GM21576 (cell line): ENCODE measurements at regions not wholly inside any gene's neighbourhood (a gene's known extent, or its start where the extent isn't known, plus 50 kb on each side); places are given as distances from the start of the nearest gene placed in this dataset.
"Not testable (repeated sequence)": the region's sequence is repeated elsewhere in the genome, so short reads cannot be mapped to it uniquely, and the experiment has no call there.

Experiments
- ATAC-seq: cut with Tn5 transposase; IDR thresholded peaks from one replicate; pipeline ENCODE4 v1.9.1; 2021; ENCODE audit warnings: mild to moderate bottlenecking, moderate library complexity; ENCODE audit not compliant: unreplicated experiment

DNA sequence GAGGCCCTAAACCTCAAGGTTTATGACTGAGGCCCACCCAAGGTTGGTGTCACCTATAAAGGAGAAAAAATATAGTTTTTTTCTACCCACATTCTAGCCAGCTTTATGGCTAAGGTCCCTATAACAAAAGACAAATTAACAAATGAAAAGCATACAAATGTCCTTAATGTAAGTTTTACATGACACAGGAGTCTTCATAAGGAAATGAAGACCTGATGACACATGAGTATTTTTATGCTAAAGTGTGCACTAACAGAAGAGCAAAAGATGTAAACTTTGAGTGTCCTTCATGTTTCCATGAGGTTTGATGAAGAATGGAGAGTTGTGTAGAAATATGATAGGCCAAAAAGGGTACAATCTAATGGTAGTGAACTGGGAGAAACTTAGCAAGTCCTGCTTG, 114.7 kb upstream of the INTU start:
- ATAC-seq, result no peak

DNA sequence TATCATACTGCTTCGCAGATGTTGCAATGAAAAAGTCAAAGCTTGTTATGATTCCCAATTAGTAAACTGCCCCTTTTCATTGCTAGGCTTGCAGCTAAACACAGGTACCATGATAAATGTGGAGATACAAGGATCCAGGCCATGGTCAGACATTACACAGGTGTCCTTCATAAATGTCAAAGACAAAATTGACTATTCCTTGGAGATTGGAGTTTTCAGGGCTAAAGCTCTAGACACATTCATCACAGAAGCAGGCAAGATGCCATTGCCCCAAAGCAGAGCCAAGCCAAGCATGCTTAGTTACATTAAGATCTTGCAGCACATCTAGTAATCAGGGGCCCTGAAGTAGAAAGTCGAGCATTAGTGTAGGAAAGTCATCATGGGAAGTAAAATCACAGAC, 111.3 kb upstream of the INTU start:
- ATAC-seq, result no peak

DNA sequence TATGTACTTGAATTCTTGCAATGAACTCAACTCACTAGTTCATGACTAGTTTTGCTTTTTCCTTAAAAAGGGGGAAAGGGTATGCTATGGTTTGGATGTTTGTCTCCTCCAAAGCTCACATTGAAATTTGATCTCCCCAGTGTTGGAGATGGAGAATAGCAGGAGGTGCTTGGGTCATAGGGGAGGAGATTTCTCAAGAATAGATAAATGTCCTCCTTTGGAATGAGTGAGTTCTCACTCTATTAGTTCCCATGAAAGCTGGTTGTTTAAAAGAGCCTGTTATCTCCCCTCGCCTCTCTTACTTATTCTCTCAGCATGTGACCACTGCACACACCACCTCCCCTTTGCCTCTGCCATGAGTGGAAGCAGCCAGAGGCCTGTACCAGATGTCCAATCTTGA, 109.4 kb upstream of the INTU start:
- no peak for ATAC-seq

DNA sequence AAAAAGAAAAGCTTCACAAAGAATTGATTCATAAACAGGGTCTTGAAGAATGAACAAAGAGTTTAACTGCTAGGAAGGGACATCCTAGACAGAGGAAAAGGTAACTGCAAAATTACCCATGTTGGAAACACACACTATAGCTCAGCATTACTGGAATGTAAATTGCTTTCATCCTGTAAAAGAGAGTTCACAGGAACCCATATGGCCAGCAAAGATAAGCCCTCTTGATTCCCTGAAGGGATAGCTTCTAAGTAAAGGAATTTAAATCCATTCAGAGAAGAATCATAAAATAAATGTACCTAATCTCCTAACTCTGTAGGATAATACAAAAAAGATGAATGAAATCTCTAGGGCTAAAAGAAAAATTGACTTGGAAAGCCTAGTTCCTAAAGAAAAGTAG, 107.1 kb upstream of the INTU start:
- ATAC-seq, result no peak

DNA sequence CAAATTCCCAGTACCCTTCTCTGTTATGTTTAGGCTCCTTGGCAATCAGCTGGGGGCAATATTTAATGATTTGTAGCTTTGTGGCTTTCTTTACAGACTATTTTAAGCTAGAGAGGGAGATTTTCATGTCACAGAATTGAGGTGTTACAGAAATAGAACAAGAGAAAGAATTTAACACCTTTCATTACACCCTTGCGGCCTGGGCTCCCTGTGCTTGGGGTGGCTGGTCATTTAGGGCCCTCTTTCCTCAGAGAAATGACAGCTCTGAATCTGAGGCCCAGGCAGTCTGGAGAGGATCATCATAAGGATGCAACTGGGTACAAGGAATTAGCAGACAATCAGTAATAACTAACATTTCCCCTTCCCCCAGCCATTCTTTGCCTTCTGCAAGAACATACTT, 104.5 kb upstream of the INTU start:
- ATAC-seq, result no peak

DNA sequence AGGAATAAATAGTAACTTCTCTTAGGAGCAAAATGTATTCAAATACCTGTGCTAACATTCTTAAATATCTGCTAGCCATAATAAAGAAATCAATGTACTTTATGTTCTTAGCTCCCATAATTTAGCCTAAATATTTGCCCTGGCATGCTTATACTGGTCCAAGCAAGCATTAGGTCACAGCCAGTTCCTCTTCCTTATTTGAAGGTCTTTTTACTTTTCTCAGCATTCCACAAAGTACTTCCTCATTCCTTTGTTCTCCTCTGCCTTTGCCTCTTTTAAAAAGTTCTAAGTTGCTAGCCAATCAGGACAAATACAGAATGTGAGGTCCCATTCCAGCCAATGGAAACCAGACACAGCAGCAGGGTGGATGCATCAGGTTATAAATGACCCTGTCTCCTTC, 102.9 kb upstream of the INTU start:
- ATAC-seq, result not testable (repeated sequence)

DNA sequence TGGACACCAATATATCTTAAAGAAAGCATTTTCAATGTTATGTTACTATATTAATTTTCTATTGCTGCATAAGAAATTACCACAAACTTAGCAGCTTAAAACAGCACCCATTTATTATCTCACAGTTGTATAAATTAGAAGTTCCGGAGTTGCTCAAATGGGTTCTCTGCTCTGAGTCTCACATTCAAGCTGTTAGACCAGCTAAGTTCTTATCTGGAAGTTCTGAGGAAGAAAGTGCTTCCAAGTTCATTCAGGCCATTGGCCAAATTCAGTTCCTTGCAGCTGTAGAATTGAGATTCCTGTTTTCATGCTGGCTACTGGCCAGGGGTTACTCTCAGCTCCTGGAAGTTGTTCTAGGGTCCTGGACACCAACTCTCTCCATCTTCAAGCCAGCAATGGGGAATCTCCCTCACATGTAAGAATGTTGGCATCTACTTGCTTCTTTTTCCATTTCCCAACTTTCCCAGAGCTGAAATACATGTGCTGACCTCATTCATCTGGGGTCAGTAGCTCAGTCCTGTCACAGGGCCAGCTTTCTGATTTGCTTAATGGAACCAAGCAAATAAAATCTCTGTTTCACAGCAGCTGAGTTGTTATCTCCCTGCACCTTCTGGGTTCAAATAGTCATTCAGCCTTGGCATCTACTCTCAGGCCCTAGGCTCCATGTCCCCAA, 99.6 kb upstream of the INTU start:
- no peak for ATAC-seq

DNA sequence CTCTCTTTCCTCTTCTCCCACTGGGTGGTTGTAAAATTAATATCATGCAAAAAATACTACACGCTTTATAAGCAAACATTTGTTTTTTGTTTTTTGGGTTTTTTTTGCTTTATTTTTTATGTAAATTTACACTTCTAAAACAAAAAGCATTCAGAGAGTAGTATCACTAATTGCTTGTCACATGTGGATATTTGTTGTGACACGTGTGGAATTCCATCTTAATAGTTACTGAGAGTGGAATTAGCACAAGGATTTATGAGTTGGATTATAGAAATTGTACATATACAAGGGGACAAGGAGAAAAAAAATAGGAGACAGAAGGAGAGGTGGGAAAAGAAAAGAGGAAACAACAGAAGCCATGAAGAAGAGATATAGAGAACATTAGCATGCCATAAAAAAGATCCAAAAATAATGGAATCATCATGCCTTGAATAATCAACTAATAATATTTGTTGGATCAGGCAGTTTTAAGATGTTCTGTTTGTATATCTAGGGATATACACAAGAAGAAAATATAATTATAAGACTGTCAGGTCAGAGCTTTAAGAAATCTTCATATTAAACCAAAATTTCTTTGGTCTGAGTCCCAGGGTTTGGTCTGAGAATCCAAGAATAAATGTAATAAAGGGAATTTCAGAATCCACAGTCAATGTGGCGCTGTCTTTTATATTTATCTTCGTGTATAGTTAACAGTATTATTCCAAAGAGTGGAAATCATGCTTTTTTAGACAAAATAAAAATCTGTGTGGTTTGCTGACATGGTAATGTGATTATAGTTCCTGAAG, 98.5 kb upstream of the INTU start:
- ATAC-seq, result no peak

DNA sequence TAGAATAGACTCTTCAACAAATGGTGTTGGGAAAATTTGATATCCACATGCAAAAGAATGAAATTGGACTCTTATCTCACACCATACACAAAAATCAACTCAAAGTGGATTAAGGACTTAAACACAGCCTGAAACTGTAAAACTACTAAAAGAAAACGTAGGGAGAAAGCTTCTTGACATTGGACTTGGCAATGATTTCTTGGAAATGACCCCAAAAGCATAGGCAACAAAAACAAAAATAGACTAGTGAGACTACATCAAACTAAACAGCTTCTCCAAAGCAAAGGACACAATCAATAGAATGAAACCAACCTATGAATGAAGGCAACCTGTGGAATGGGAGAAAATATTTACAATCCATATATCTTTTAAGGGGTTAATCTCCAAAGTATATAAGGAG, 94.7 kb upstream of the INTU start:
- ATAC-seq, result no peak

DNA sequence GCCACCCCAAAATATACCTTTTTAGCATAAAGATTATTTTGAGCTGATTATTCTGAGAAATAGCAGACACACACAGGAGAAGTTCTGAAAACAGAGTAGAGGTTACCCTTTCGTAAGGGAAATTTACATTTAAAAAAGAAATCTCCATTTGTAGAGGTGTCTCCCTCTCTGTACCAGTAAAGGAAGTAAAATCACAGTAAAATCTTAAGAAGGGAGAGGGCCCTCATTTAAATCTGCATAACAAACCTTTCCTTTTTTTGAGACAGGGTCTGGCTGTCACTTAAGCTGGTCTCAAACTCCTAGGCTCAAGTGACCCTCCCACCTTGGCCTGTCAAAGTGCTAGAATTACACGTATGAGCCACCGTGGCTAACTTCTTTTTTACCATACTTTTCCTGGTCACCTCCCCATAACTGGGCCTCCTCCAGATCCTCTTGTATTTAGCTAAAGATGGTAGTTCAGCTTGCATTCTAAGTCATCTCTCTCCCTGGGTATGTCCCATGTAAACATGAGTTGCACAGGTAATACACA, 92.2 kb upstream of the INTU start:
- no peak for ATAC-seq

DNA sequence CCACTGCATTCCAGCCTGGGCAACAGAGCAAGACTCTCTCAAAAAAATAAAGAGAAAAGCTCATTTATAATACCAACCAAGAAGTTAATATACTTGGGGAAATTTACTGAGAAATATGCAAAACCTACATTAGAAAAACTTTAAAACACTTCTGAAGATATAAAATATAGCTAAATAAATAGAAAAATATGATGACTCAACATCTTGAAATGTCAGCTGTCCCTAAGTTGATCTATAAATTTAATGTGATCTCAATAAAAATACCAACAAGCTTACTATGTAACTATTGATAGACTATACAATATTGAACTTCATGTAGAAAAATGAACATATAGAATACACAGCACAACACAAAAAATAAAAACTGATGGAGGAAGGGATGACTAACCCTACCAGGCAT, 87.5 kb upstream of the INTU start:
- no peak for ATAC-seq

DNA sequence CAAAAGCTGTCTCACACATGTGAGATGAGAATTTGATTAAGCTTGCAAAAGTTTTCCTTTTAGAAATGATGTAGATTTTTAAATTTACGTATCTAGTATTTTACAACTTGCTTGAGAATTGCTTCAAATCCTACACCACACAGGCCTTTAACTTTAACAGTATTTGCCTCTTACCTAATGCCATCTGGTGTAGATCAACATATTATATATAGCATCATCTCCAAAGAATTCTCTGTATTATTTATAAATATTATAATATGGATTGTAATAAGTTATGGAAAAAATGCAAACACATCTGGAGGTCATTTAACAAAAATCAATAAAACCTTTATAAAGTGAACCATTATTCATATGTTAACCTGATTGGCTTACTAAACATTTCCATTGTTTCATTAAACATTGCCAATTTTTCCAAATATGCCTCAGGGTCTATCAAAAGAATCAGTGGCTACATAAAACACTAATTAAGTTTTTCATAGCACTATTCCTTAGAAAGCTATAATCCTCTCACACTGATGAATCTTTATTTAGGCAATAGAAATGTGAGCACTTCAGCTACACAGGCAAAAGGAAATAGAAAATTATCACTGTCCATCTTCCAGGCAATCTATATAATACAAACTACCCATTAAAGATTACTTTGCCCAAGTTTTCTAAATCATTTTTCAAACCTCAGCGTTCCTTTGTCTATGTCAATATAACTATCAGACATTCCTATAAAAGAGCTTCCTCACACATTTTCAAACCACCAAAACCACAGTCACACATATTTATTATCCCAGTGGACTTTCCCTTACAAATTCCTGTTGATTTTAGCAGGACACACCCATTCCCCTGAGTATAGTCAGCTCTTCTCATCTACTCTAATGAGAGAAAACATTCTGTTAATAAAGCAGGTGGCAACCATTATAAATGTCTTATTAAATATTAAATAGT, 83.5 kb upstream of the INTU start:
- no peak for ATAC-seq

DNA sequence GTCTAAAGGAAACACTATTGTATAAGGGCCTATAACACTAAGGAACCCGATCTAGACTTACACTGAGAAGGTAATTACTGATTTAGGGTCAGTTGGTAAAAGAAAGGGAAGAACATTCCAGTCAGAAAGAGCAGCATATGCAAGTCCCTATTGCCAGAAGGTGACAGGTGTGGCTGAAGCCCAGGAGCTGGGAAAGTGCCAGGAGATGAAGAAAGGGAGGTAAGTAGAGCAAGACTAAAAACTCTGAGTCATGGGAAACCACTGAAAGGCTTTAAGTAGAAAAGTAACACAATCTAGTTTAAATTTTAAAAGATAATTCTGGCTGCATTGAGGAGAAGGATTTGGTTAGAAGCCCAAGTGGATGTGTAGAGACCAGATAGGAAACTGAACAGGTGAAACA, 77.7 kb upstream of the INTU start:
- ATAC-seq, result no peak

DNA sequence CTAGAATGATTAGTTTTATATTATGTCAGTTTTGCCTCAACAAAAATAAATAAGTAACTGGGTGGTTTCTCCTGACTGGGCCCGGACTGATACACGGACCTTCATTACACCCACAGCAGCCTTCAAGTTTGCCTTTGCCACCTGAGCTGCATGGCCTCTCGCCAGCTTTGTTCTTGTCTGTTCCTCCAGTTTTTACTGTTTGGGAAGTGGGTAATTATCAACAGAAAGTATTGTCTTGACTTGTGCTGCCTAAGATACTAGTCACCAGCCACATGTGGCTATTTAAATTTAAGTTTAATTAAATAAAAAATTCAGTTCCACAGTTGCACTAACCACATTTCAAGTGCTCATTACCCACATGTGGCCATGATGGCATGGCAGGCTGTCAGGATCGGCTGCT, 74.7 kb upstream of the INTU start:
- no peak for ATAC-seq

DNA sequence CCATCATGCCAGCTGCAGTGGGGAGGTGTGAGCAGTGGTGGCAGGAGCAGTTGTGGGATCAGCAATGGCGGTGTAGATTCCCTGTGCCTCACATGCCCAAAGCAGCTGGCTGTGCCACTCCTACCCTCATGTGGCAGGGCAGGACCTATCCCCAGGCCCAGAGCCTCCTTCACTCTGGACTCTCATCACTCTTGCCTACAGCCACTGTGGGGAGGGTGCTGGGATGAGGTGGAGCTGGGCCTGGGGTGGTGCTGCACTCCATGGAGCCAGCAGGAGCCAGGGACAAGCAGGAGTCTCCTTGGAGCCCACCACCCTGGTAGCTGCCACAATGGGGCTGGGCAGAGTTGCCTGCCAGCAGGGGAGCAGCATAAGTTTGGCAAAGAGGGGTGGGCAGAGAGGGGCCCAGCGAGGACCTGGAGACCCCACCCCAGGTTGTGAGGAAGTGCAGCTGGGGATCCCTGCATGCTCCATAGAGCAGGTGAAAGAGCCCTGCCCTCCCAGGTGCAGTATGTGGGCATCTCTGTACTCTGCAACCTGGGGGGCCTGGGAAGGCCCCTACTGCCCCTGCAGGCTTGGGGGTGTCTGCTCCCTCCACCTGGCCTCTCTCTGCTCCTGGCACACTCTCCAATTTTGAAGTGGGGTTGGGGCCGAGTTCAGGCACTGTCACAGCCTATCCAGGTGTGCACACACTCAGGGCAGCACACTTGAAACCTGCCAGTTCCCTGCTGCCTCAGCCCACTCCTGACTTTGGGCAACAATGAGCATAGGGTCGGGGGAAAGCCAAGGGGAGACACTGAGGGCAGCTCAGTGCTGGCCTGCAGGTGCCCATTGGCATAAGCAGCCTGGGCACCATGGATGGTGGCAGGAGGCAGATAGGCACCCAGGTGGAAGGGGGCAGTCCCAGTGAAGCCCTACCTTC, 74.0 kb upstream of the INTU start:
- ATAC-seq, result no peak

DNA sequence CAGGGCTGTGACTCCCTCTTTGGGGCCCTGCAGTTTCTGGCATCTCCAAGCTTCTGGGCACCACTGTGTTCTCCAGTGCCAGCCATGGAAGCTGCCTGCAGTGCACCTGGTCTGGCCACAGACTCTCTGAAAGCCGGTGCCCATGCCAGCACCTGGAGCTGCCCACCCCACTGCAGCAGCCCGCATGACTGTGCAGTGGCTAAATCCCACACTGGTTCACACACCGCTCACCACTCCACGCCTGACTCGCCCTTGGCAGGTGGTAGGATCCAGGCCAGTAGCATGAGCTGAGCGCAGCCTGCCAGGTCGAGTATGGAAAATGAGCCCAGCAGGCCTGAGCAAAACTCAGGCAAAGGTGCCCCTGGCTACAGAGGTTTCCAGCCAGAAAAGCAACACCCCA, 72.8 kb upstream of the INTU start:
- no peak for ATAC-seq

DNA sequence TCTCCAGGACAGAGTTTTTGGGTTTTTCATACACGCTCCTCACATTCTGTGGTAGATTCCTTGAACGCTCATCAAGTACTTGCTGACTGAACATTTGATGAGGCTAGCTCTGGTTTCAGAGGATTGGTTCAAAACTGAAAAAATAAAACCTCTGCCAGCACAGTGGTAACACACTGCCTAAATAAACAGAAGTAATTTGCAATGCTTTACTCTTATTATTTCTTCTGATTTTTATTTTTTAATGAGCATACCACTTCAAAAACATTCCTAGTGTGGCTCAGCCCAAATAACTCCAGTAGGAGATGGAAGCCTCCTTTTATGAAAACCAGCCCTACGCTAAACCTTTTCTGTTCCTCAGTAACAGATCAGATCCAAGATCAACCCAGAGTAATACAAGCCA, 72.0 kb upstream of the INTU start:
- ATAC-seq, result no peak

DNA sequence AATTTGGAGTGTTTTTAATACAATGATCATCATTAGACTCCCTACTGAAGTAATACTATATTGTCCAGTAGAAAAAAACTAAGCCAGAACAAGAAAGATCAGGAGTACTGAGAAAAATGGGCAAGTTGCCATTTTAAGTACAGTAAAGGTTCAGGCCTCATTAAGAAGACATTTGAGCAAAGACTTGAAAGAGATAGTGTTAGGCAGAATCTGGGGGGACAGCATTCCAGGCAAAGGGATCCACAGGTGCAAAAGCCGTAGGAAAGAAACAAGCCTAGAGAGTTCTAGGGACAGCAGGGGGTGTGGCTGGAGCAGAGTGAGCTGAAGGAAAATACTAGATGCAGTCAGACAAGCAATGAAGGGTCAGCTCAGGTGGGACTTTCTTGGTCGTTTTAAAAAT, 58.1 kb upstream of the INTU start:
- ATAC-seq, result no peak

DNA sequence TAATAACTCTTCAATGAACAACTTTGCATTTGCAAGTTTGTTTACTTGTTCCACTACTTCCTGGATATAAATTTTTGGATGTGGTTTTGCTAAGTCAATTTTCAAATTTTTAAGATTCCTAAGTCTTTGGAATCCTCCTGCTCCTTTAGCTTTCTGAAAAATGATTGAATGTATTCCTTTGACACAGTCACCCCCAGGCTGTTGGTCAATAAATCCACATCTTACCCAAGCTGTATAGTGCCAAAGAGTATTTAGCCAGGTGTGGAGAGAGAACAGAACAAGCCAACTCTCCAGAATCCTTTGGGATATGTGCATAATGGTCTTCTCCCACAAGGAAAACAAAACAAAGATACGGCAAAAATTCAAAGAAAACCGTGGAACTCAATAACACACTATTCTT, 56.9 kb upstream of the INTU start:
- ATAC-seq, result no peak

DNA sequence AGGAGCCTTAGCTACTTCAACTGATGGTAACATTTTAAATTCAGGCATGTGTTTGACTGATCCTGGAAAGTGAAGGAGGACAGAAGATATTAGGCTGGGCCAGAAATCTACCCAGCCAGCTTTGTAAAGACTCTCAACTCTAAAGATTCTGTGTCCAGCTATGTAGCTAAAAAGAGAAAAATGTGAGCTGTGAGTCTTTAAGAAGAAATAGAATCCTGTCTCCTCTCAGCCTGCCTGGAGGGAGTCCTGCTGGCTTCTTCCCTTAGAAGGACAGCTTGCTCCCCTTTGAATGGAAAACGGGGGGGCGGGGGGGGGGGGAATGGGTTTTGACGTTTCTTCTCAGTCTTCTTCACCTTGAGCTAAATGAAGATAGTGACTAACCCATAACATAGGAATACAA, 54.3 kb upstream of the INTU start:
- ATAC-seq, result no peak
